Astrocyte of the cerebellum (primary cell): ENCODE measurements at regions not wholly inside any gene's neighbourhood (a gene's known extent, or its start where the extent isn't known, plus 50 kb on each side); places are given as distances from the start of the nearest gene placed in this dataset.

ENCODE experiments used
- DNase-seq: peaks from one replicate; pipeline ENCODE4 v3.0.0-alpha.2; 2011; ENCODE audit warnings: low read depth
- H3K4me3 ChIP-seq: 2 replicates; pipeline ENCODE4 v1.5.1; 2011; ENCODE audit warnings: mild to moderate bottlenecking, low read depth, low read length, moderate library complexity
- in situ Hi-C: cut with HindIII; loops from 2 replicates; pipeline ENCODE4 v1.10.0; 2017; ENCODE audit warnings: low sequenced_read_pairs
- TF ChIP-seq, protein P1 (sequence below): IDR thresholded peaks from 2 replicates; pipeline ENCODE4 v1.5.1; 2012; ENCODE audit warnings: low read length, low read depth, moderate library complexity, mild to moderate bottlenecking; ENCODE audit errors: missing control alignments

DNA sequence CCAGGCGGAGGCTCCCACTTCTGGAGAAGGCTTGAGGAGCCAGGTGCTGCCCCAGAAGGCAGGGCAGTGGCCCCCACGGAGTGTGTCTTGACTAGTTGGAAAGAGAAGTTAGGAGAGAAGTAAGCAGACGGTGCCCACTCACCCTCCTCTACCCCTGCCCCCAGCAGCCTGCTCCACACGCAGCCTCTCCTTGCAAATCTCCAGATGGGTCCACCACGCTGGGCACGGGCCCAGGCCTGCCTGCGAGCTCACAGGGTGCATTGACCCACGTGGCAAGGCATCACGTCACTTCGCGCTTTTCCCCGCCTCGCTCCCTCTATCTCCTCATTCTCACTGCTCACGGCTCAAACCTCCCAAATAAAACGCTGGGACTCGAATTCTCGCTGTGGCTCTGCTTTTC lies 71.8 kb upstream of the RAB12 start:
- no peak overlapping the region for H3K4me3 ChIP-seq
- TF ChIP-seq, protein P1, sequence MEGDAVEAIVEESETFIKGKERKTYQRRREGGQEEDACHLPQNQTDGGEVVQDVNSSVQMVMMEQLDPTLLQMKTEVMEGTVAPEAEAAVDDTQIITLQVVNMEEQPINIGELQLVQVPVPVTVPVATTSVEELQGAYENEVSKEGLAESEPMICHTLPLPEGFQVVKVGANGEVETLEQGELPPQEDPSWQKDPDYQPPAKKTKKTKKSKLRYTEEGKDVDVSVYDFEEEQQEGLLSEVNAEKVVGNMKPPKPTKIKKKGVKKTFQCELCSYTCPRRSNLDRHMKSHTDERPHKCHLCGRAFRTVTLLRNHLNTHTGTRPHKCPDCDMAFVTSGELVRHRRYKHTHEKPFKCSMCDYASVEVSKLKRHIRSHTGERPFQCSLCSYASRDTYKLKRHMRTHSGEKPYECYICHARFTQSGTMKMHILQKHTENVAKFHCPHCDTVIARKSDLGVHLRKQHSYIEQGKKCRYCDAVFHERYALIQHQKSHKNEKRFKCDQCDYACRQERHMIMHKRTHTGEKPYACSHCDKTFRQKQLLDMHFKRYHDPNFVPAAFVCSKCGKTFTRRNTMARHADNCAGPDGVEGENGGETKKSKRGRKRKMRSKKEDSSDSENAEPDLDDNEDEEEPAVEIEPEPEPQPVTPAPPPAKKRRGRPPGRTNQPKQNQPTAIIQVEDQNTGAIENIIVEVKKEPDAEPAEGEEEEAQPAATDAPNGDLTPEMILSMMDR, result no peak
- in situ Hi-C loops, result no loop called here
- DNase-seq, result no peak

DNA sequence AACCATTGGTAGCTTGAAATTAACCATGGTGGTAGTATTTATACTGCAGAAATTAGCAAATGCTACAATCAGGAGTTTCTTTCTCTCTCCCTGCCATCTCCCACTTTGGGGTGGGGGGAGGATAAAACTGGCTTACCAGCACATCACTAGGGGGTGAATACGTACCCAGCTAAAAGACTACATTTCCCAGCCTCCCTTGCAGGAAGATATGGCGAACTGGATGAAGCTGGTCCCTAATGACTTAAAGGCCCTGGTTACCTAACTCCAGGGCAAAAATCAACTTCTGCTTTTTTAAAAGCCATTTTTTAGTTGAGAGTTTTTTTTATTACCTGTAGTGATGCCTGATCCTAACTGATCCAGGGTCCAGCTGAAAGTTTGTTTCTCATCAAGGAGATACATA lies 70.3 kb upstream of the RAB12 start:
- in situ Hi-C loops, result no loop called here
- TF ChIP-seq, protein P1, result no peak
- DNase-seq, result no peak

DNA sequence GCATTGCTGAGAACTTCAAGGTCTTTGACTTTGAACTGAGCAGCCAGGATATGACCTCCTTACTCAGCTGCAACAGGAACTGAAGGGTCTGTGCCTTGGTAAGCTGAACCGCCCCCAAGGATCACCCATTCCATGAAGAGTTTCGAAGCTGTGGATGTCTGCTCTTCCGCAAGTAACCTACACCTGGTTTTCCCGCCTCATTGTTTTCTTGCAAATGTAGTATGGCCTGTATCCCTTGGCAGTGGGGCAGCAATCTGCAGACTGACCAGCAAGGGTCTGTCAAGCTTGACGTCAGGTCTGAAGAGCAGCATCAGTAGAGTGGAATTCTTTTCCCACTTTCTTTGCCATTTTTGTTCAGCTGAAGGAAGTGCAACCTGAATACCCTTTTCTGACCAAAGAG lies 62.6 kb upstream of the RAB12 start:
- in situ Hi-C loops, result no loop called here
- no peak overlapping the region for H3K4me3 ChIP-seq
- TF ChIP-seq, protein P1, result no peak
- DNase-seq, result no peak

More for the DNA sequence above, 70.3 kb upstream of the RAB12 start:
- H3K4me3 ChIP-seq, result no peak overlapping the region

DNA sequence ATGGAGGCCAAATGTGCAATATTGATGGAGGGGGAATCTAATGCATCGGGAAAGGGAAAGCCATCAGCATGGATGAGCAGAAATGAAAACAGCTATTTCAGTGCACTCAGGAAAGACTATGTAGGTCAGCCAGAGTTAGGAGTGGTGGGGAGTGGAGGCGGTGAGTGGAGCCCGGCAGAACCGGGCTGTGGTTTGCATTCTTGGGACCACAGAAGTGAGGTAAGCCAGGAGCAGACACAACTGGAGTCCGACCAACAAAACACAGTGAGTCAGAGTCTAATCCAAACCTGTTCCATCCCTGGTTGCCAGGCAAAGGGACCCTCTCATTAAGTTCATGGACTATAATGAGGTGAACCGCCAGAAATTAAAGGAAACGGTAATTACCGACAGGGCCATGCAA lies 61.1 kb upstream of the RAB12 start:
- DNase-seq, result peak; percentile 97
- in situ Hi-C loops, result no loop called here
- no peak overlapping the region for H3K4me3 ChIP-seq
- TF ChIP-seq, protein P1, result no peak

DNA sequence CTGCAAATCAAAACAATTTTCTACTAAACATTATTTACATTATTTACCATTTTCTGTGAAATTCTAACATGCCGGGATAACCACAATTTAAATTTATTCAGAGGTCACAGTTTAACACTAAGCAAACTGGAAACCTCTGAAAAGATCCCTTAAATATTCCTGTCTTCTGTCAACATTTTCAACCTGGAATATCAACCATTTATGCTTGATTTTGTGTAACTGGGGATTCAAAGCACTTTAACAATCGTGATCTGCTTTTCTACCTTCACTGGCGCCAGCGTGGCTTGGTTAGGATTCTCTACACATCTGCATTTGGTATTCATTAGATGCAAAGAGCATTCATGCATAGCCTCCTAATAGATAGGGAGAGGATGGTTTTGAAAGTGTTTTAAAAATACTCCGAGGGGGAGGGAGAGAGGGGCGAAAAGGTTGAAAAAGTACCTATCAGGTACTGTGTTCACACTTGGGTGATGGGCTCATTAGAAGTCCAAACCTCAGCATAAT lies 59.9 kb upstream of the RAB12 start:
- DNase-seq, result no peak
- H3K4me3 ChIP-seq, result no peak overlapping the region
- in situ Hi-C loops, result no loop called here
- TF ChIP-seq, protein P1, result no peak

DNA sequence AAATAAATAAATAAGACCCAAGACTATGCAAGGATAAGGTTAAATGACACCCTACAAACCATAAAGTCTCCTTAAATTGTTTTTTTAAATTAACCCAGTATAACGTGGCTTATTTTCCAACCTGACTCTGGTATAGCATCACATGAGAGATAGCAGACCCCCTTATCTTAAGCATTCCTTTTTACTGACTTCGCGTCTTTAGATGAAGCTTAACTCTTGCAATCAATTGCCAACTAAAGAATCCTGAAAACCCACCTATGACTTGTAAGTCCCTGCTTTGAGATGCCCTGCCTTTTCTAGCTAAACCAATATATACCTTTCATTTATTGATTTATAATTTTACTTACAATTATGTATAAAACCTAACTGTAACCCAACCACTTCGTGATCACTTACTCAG lies 57.1 kb upstream of the RAB12 start:
- no peak for DNase-seq
- no peak overlapping the region for H3K4me3 ChIP-seq
- in situ Hi-C loops, result no loop called here
- TF ChIP-seq, protein P1, result no peak

DNA sequence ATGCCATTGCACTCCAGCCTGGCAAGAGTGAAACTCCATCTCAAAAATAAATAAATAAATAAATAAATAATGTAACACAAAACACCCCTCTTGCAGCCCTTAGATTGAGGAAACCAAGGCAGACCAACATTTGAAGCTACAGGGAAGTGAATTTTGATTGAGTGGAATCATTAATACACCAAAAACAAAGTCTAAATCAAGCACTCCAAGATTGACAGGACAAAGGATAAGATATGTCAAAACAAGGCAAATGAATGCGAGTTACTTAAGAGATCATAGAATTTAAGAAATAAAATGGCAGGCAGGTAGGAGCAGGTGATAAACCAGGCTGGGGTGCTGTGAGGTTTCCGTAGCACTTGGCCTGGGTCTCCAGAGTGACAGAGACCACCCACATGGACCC lies 54.9 kb upstream of the RAB12 start:
- H3K4me3 ChIP-seq, result no peak overlapping the region
- no peak for DNase-seq
- TF ChIP-seq, protein P1, result no peak
- in situ Hi-C loops, result no loop called here
